NCI-H2107 (cell line): ENCODE measurements at regions not wholly inside any gene's neighbourhood (a gene's known extent, or its start where the extent isn't known, plus 50 kb on each side); places are given as distances from the start of the nearest gene placed in this dataset.

ENCODE experiments used
- DNase-seq: peaks from one replicate; lab custom pipeline; 2025; lab: John Stamatoyannopoulos, UW

GRCh38 chr22:23410411-23410810 lies 169.7 kb downstream of the IGLL1 start:
- DNase-seq = no peak

- DNase-seq = no peak
Measured at GRCh38 chr22:23409976-23410375, 170.1 kb downstream of the IGLL1 start.

GRCh38 chr22:23408321-23408720 lies 171.8 kb downstream of the IGLL1 start:
- no peak for DNase-seq

- no peak for DNase-seq
Measured at GRCh38 chr22:23405366-23405851, 174.7 kb downstream of the IGLL1 start.

- no peak for DNase-seq
Measured at GRCh38 chr22:23404689-23405365, 175.3 kb downstream of the IGLL1 start.

GRCh38 chr22:23403720-23404688 lies 176.1 kb downstream of the IGLL1 start:
- DNase-seq = no peak

- no peak for DNase-seq
Measured at GRCh38 chr22:23403152-23403719, 176.9 kb downstream of the IGLL1 start.

GRCh38 chr22:23402275-23403151 lies 177.6 kb downstream of the IGLL1 start:
- peak; percentile 61 for DNase-seq

GRCh38 chr22:23401910-23402274 lies 178.2 kb downstream of the IGLL1 start:
- DNase-seq = no peak

- DNase-seq = no peak
Measured at GRCh38 chr22:23401111-23401909, 178.8 kb downstream of the IGLL1 start.

- DNase-seq = peak; percentile 14
Measured at GRCh38 chr22:23400286-23400981, 179.7 kb downstream of the IGLL1 start.

GRCh38 chr22:23399367-23400285 lies 180.5 kb downstream of the IGLL1 start:
- DNase-seq = no peak

- DNase-seq = no peak
Measured at GRCh38 chr22:23398701-23399366, 181.3 kb downstream of the IGLL1 start.

- DNase-seq = no peak
Measured at GRCh38 chr22:23397613-23398567, 182.2 kb downstream of the IGLL1 start.

GRCh38 chr22:23397008-23397612 lies 183.0 kb downstream of the IGLL1 start:
- DNase-seq = no peak

GRCh38 chr22:23396362-23397007 lies 183.6 kb downstream of the IGLL1 start:
- DNase-seq = no peak
